Type B pancreatic cell (in vitro differentiated cells): ENCODE measurements at regions not wholly inside any gene's neighbourhood (a gene's known extent, or its start where the extent isn't known, plus 50 kb on each side); places are given as distances from the start of the nearest gene placed in this dataset.

Experiments used
- DNase-seq: peaks from one replicate; pipeline ENCODE4 v3.0.0; 2021; ENCODE audit warnings: mixed read lengths; ENCODE audit not compliant: unreplicated experiment; ENCODE audit errors: extremely low spot score
- H3K27ac Mint-ChIP-seq: 2 replicates; pipeline ENCODE4 v1.8.0; 2021; ENCODE audit warnings: mild to moderate bottlenecking, mixed read lengths
- H3K27me3 Mint-ChIP-seq: 2 replicates; pipeline ENCODE4 v1.8.0; 2021; ENCODE audit warnings: mixed read lengths
- H3K36me3 Mint-ChIP-seq: 2 replicates; pipeline ENCODE4 v1.8.0; 2021; ENCODE audit warnings: mixed read lengths
- H3K4me1 Mint-ChIP-seq: one replicate; pipeline ENCODE4 v1.8.0; 2021; ENCODE audit warnings: mixed read lengths; ENCODE audit not compliant: unreplicated experiment
- H3K4me3 Mint-ChIP-seq: 2 replicates; pipeline ENCODE4 v1.8.0; 2021; ENCODE audit warnings: mild to moderate bottlenecking, mixed read lengths
- H3K9me3 Mint-ChIP-seq: 2 replicates; pipeline ENCODE4 v1.8.0; 2021; ENCODE audit warnings: mixed read lengths
- CTCF ChIP-seq: fragments of 200-600 bp; sonication (generic); conservative IDR thresholded peaks from 2 replicates; pipeline ENCODE4 v1.5.0; 2021; ENCODE audit warnings: antibody characterized with exemption, mild to moderate bottlenecking

- no peak for DNase-seq
- peaks cover 5% of the 10 kb centered on the region for H3K4me1 Mint-ChIP-seq
- no peaks in the 10 kb centered on the region for H3K36me3 Mint-ChIP-seq
- no peak overlapping the region for H3K4me3 Mint-ChIP-seq
- peaks cover 11% of the 10 kb centered on the region for H3K9me3 Mint-ChIP-seq
- no peak overlapping the region for H3K27ac Mint-ChIP-seq
- peaks cover 11% of the 10 kb centered on the region for H3K27me3 Mint-ChIP-seq
- no peak for TF ChIP-seq CTCF
Observed at GRCh38 chr2:4844881-4845280, 847.3 kb upstream of the SOX11 start.

GRCh38 chr2:4862031-4862430 is 830.2 kb upstream of the SOX11 start:
- Mint-ChIP-seq H3K27me3 (no peaks in the 10 kb centered on the region), H3K4me1 (no peaks in the 10 kb centered on the region), H3K27ac (no peak overlapping the region), H3K9me3 (peaks cover 4% of the 10 kb centered on the region), H3K36me3 (no peaks in the 10 kb centered on the region), H3K4me3 (no peak overlapping the region)
- DNase-seq = no peak
- no peak for TF ChIP-seq CTCF

GRCh38 chr2:4866198-4866597 is 826.0 kb upstream of the SOX11 start:
- no peaks in the 10 kb centered on the region for H3K4me1 Mint-ChIP-seq
- H3K9me3 Mint-ChIP-seq = peaks cover 12% of the 10 kb centered on the region
- H3K27ac Mint-ChIP-seq = no peak overlapping the region
- TF ChIP-seq CTCF = no peak
- no peaks in the 10 kb centered on the region for H3K36me3 Mint-ChIP-seq
- no peak for DNase-seq
- no peaks in the 10 kb centered on the region for H3K27me3 Mint-ChIP-seq
- no peak overlapping the region for H3K4me3 Mint-ChIP-seq

GRCh38 chr2:4868466-4868865 is 823.7 kb upstream of the SOX11 start:
- TF ChIP-seq CTCF = no peak
- H3K9me3 Mint-ChIP-seq = peaks cover 9% of the 10 kb centered on the region
- H3K36me3 Mint-ChIP-seq = no peaks in the 10 kb centered on the region

GRCh38 chr2:4869154-4869553 is 823.0 kb upstream of the SOX11 start:
- Mint-ChIP-seq H3K27ac (no peak overlapping the region), H3K4me3 (no peak overlapping the region)
- TF ChIP-seq CTCF = no peak

More at GRCh38 chr2:4868466-4868865, 823.7 kb upstream of the SOX11 start:
- no peak for DNase-seq
- no peak overlapping the region for H3K4me3 Mint-ChIP-seq
- H3K4me1 Mint-ChIP-seq = peaks cover 4% of the 10 kb centered on the region
- no peaks in the 10 kb centered on the region for H3K27me3 Mint-ChIP-seq
- no peak overlapping the region for H3K27ac Mint-ChIP-seq

GRCh38 chr2:4873364-4873763 is 818.8 kb upstream of the SOX11 start:
- Mint-ChIP-seq H3K27me3 (no peaks in the 10 kb centered on the region), H3K4me3 (no peak overlapping the region), H3K4me1 (peaks cover 19% of the 10 kb centered on the region), H3K36me3 (no peaks in the 10 kb centered on the region), H3K9me3 (peaks cover 9% of the 10 kb centered on the region), H3K27ac (no peak overlapping the region)
- no peak for TF ChIP-seq CTCF
- no peak for DNase-seq

More at GRCh38 chr2:4869154-4869553, 823.0 kb upstream of the SOX11 start:
- Mint-ChIP-seq H3K4me1 (peaks cover 11% of the 10 kb centered on the region), H3K27me3 (no peaks in the 10 kb centered on the region), H3K36me3 (no peaks in the 10 kb centered on the region), H3K9me3 (peaks cover 9% of the 10 kb centered on the region)
- no peak for DNase-seq
